GM19239 (cell line): ENCODE measurements at regions not wholly inside any gene's neighbourhood (a gene's known extent, or its start where the extent isn't known, plus 50 kb on each side); places are given as distances from the start of the nearest gene placed in this dataset.
"Not testable (repeated sequence)": the region's sequence is repeated elsewhere in the genome, so short reads cannot be mapped to it uniquely, and the experiment has no call there.

Experiments used
- DNase-seq: peaks from one replicate; pipeline ENCODE4 v3.0.0; 2011; ENCODE audit warnings: low spot score; ENCODE audit not compliant: insufficient read length
- FAIRE-seq: peaks from 2 replicates; lab custom pipeline; 2011; peaks lifted over from hg19 to GRCh38; lab: Jason Lieb, UNC

DNA sequence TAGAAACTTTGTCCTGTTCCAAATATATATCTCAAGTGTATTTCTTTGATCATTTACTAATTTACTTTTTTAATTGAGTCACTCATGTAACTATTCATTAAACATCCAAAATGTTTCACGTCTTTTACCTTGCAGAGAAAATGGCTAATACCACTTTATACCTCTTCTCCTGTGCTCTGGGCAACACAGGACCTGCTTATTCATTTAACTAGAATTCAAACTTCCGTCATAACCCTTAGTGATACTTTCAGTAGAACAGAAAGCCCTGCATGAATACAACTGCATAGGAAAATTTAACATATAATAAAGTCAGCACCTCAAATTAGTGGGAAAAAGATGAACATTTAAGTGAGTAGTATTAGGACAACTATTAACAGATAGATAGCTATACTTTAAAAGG lies 205.2 kb downstream of the MREG start:
- no peak for FAIRE-seq
- no peak for DNase-seq

DNA sequence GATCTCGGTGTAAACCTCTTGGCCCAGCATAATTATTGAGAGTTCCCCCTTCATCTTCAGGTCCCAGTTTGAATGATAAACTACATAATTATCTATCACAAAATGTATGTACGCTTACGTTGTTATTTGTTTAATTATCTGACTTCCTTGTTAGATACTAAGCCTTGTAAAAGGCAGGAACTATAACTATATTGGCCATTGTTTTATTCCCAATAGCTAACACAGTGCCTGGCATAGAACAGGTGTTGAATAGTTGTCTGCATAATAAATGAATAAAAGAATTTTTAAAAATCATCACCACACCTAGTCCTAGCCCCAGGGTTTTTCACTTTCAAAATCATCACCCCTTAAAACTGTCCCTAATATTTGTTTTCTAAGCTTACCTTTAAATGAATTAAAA lies 207.9 kb downstream of the MREG start:
- FAIRE-seq = no peak
- DNase-seq = no peak

DNA sequence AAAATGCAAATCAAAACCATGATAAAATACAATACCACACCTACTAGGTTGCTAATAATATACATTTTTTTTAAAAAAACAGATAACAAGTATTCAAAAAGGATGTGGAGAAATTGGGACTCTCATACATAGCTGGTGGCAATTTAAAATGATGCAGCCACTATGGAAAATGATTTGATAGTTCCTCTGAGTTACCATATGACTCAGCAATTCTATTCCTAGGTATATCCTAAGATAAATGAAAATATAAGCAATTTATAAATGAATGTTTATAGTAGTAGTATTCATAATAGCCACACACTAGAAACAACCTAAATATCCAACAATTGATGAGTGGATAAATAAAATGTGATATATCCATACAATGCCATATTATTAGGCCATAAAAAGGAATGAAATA lies 210.2 kb downstream of the MREG start:
- FAIRE-seq (no peak), DNase-seq (no peak)

DNA sequence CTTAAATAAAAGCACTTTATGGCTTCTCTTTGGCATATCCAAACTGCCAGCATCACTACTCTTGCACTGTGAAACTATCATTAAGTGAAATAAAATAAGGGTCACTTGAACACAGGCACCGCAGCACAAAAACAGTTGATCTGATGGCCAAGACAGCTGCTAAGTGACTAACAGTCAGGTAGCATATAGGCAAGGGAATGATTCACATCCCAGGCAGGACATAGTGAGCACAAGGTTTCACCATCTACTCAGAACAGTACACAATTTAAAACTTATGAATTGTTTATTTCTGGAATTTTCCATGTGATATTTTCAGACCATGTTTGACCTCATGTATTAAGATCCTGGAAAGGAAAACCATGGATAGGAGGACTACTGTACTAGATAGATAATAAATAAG lies 214.2 kb downstream of the MREG start:
- DNase-seq (no peak), FAIRE-seq (no peak)

DNA sequence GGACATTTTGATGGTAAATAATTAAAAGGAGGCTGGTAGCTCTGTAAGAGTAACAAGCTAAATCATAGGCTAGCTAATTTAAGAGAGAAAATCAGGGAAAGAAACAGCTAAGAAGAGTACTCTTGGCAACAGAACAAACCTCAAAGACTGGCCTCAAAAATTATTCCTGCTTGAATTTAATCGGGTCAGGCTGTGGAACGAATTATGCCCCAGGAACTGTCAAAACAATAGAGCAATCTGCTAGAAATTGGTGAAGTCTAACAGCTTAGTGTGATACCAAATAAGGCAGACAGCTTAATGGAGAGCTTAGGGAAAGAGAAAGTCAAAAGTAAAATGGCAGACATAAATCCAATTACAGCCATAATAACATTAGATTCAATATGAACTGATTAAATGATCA lies 215.7 kb downstream of the MREG start:
- DNase-seq (no peak), FAIRE-seq (no peak)

DNA sequence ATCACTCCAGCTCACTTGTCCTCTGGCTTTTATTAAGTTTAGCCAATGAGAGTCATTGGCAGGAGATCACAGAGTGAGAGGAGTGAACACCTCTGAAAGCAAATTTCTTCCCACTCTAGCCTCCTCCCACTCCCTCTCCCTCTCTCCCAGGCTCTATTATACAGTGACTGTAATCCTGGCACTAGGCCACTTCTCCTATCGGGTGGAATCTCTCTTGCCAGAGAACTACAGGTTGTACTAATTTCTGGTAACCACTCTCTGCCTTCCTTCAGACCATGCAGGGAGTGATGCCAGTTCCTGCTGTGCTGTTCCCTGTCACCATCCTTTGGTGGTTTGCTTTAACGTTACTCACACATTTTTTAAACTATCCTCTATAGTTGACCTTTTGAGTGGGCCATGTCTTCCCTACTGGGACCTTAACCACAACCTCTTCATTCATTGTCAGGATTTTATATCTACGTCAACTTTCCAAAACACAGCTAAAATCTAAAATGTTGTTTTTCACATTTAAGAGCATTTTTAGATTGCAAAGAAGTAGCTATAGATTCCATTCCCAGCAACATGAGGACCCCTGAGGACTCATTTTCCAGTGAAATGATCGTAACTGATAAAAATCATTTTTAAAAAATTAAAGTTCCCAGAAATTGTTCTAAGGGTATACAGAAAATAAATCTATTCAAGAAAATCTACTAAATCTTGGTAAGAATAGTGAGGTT lies 217.1 kb downstream of the MREG start:
- no peak for DNase-seq
- FAIRE-seq = no peak

DNA sequence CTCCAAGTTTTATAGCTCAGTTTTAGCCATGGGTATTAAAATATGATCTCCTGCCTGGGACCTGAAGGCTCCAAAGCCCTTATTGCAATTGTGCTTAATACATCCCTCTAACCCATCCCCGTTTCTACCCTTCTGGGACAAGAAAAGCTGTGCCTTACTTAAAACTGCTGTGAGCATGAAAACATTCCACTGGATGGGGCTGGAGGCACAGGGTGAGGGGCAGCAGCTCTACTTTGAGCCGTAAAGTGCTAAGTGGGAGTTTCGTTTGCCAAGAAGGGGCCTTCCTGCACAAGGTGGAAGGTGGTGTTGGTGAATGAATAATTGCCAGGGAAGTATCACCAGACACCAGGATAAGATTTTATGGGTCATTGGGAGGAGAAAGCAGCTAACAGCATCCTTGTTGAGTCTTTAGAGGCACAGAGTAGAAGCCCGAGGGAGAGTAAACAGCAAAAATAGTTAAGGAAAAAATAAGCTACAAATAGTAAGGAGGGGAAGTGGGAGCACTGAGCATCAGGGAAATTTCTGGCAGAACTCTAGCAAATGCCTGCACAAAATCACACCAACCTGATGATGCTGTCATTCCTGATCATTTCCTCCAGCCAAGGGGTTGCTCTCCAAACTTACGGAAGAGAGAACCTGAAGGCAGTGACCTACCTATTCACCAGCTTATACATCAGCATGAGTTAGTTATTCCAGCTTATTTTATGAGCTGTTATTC lies 218.4 kb downstream of the MREG start:
- FAIRE-seq = no peak
- no peak for DNase-seq

DNA sequence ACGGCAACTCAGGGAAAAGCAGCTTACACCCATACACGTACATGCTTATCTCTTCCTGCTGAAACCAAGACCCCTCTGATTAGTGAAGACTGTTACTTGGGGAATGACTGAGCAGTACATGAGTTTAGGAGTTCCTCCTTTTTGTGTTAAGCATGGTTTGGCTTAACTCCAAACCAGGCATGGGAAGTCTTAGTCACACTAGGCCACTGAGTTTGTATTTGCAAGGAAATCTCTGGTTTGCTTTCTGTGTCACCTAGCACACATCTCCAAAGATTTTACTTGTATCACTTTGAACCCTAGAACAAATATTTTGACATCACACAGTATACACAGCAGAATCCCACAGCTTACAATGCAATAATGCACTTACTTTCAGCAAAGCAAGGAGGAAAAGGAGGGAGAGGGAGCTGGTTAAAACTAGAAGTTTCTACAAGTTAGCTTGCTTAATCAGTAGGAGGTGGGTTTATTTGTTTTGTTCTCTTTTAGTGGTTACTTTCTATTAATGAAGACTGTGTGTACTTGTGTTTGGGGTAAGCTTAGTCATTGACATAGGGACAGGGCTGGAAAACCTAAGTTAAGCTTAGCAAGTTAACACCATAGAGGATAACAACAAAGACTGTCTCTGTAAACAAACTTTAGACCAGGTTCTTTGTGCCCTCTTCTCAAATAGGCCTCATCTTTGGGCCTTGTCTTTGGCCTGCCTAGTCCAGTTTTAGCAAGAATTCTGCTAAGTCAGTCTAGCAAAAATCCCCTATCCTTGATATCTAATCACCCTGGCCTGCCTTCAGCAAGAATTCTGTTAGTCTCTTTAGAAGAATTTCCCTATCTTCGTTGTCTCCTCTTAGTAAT lies 219.4 kb downstream of the MREG start:
- DNase-seq = no peak
- FAIRE-seq = no peak

DNA sequence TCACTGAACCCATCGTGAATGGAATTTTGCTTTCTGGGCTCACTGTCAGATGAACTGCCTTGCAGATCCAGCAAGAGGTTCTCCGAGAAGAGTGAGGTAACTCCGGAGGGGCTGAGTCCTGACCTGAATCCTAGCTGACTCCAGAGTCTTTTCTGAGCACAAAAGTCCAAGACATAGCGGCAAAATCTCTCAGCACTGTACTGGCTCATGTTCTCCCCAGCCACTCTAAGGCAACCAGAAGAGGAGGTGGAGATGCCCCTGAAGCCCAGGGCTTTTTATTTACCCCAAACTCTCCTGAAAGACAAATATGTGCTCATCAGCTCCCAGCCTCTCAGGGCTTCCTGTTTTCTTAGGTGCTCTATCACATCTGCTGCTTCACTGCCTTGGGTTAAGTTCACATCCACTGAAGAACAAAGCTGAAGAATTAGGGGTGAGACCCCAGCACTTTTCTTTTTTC lies 221.8 kb downstream of the MREG start:
- no peak for FAIRE-seq
- no peak for DNase-seq

DNA sequence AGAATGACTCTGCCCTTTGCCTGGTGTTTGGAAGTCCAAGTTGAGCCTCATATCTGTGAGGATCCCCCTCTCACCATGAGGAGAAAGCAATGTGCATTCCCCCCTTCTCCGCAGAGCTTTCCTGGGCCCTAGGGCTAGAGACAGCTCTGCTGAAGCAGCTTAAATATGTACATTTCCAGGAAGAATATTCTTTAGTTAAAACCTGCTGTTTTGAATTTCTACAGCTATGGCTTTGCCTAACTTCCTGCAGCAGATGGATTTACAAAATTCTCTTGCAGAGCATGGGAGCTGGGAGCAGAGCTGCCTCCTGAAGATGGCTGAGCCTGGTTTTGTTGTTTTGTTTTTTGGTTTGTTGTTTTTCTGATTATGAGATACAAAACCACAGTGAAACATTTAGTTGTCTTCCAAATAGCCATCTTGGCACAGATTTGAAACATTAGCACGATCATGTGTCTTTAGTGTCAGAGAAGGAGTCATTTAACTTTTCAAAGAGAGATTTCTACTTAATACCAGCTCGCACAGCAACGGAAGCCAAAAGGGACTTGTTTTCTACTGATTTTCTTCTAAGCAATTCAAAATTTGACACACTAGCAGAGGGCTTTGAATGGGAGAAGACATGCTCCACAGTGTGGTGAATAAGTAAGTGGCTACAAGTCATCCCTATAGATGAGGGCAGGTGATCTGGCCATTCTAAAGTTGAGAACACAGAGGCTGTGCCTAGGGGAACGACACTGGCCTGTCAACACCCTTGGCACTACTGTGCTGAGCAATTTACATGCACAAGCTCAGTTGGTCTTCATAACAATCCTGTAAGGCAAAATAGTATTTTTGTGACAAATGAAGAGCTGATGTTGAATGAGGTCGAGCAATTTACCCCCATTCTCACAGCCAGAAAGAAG lies 222.6 kb downstream of the MREG start:
- DNase-seq (no peak), FAIRE-seq (no peak)

DNA sequence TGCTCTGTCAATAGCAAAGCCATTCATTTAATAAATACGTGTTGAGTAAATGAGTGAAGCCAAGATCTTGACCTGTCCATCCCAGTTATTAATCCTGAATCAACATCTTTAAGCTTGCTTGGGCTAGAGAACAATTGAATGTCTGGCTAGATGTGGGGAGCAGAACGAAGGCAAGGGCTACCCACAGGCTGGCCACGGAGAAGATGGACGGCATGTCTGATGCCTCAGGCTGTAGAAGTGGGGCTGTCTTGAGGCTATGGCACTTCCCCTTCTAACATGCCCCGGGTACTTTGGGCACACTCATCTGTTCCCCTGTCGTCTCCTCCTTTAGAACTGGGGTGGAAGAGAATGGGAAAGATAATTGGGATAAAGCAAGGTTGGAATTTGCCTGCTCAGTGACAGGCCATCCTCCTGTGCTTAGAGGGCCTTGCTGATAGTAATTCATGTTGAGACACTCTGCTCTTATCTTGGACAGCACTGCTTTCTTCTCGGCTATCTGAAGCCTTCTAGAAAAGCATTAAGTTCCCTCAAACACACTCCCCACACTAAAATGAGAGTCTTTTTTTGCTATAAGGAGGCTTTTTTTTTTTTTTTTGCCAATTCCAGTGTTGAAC lies 225.7 kb downstream of the MREG start:
- no peak for DNase-seq
- no peak for FAIRE-seq

DNA sequence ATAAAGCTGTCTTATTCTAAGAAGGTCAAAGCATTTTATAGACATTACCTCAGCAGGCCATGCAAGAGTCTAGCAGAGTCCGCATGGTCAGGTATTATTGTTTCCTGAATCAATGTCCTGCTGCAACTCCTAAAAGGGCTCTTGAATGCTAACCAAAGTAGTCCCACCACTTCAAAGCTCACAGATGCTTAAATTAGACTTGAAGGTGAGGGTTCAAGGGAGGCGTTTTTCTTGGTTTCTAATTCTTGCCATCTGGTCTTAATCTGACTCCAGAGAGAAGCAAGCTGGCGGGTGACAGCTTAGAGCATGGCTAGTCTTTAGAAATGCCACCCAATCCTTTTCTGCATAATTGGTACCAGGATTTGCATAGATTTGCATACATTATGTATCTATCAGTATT lies 226.3 kb downstream of the MREG start:
- FAIRE-seq (no peak), DNase-seq (no peak)

DNA sequence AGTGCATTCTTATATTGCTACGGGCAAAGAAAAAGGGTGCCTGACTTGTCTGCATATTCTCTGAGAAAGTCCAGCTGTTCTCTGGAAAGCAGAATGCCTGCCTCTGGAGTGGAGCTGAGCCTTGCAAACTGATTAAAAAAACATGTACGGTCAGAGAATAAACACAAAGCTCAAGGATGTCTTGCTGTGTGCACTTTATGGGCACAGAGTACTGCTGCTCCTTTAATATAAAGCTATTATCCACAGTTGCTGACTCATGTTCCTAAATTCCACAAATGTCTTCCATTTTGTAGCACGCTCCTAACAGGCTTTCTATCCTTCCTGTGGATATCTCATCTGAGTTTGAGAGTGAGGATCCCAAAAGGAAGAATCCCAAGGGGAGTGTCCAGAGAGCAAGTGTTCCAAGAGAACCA lies 229.0 kb downstream of the MREG start:
- FAIRE-seq = no peak
- no peak for DNase-seq

DNA sequence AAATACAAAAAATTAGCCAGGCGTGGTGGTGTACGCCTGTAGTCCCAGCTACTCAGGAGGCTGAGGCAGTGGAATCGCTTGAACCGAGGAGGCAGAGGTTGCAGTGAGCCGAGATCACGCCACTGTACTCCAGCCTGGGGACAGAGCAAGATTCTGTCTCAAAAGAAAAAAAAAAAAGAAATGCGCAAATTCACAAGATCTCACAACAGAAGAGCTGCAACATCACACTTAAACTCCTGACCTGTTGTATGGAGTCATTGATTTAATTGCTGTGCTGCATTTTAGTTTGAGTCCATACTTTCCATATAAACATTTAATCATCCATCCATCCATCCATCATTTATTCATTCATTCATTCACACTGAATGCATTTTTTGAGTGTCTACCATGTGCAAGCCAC lies 229.7 kb downstream of the MREG start:
- FAIRE-seq, DNase-seq: not testable (repeated sequence)

DNA sequence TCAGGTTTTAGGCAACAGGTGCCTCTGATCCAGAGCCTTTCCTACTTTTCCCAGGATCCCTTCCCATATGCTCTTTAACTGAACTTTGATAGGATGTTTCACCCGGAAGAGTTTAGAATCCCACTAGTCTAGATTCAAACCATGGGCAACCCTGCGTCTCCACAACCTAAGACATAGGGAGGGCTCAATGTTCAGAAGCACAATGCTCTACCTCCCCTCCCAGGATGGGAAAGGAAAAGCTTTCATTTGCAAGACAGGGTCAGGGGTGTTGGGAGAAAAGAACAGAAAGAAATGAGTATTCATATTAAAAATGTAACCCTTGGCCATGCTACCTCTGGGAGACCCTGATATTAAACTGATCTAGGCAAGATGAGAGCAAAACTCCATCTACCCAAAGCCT lies 230.4 kb downstream of the MREG start:
- FAIRE-seq = no peak
- DNase-seq = no peak

DNA sequence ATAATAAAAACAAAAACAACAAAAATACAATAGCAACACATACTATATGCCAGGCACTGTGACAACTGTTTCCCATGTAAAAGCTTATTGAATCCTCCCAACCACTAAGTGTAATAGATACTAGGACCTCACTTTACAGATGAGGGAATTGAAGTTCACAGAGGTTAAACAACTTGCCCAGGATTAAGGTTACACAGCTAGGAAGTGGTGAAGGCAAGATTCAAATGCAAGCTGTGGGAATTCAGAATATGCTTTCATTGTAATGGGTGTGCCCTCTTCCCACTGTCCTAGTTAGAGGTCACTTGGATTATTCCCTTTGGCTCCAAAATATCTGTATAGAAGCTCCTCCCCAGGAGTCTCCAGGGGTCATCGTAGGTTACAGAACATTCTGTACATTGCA lies 231.1 kb downstream of the MREG start:
- DNase-seq (no peak), FAIRE-seq (no peak)

DNA sequence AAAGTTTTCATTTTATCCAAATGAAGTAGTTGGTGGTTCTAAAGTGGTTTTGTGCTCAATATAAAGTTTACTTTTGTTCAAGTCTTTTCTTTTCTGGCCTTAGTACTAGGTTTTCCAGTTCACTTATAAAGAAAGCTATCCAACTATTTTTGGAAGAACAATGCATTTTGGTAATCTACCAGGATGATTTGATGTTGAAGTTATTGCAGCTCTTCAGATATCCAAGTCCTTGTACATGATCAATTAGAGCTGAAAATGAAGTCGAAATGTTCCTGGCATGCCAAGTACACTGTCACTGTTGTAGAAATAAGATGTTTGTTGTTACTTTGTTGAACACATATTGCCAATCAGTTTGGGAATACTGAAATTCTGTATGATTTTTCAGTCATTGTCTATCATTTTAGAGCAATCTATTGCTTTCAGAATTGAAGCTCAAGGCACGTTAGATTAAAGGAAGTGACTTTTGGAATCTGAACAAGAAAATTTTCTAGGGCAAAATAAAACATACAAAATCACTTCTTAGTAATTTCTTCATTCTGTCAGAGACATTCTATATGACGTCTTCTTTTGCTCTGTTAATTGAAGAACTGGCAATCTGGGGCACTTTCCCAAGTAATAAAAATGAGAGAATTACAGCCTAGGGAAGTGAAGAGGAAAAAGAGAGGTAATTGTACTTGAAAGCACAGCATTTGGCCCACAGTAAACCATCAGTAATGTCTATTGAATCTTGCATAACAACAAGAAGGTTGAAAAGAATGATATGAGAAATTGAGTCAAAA lies 232.3 kb downstream of the MREG start:
- FAIRE-seq (no peak), DNase-seq (no peak)

DNA sequence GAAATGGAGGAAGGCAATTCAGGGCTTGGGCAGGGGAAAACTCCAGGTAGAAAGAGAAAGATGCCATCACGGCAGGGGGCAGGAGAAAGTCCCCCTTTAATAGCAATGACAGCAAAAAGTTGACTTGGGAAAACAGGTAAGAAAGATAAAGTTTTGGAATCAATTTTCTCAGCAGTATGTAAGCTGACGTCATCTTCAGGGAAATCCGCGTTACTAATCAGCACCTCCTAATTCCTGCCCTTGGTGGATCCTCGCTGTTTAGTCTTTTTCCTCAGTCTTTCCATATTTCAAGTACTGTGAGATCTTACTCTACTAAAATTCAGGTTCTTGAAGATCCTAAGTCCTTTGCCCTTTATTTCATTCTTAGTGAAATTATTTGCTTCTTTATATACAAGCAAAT lies 233.0 kb downstream of the MREG start:
- DNase-seq (no peak), FAIRE-seq (no peak)

DNA sequence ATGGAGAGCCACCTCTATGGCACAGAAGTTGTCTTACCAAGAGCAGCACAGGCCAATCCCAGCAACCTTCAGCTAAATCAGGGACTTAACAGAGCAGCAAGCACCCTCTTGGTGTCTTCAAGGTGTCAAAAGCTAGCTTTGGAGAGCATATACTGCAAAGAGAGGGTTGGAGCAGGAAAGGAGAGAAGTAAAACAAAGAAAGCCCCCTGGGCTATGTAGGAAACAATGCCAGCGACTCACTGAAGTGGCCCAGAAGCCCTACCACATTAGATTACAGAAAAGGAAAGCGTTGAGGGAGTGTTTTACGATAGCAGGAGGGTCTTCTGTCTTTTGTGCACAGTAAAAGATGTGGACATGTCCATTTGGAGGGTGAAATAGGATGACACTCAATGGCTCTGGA lies 233.4 kb downstream of the MREG start:
- FAIRE-seq (no peak), DNase-seq (no peak)
